GM06990 (cell line): ENCODE measurements at regions not wholly inside any gene's neighbourhood (a gene's known extent, or its start where the extent isn't known, plus 50 kb on each side); places are given as distances from the start of the nearest gene placed in this dataset.

Experiments used
- DNase-seq: peaks from one replicate; pipeline ENCODE4 v3.0.0-alpha.2; 2011; ENCODE audit not compliant: insufficient read length; ENCODE audit errors: extremely low read depth
- H3K27me3 ChIP-seq: replicated peaks from 2 replicates; pipeline ENCODE4 v1.6.0; 2011; ENCODE audit warnings: low read length; ENCODE audit not compliant: control insufficient read depth, insufficient read depth
- H3K36me3 ChIP-seq: 2 replicates; pipeline ENCODE4 v1.5.1; 2011; ENCODE audit warnings: low read length; ENCODE audit not compliant: control insufficient read depth, insufficient read depth
- H3K4me3 ChIP-seq: replicated peaks from 2 replicates; pipeline ENCODE4 v1.5.1; 2011; ENCODE audit warnings: low read depth, mild to moderate bottlenecking, control low read depth, low read length
- CTCF ChIP-seq: IDR thresholded peaks from 2 replicates; pipeline ENCODE4 v1.5.1; 2011; ENCODE audit warnings: low read length, control low read depth, mild to moderate bottlenecking, inconsistent platforms; ENCODE audit not compliant: insufficient read depth, poor library complexity, severe bottlenecking

- no peak for DNase-seq
- no peak for TF ChIP-seq CTCF
- Histone ChIP-seq H3K27me3 (no peaks in the 10 kb centered on the region), H3K36me3 (no peaks in the 10 kb centered on the region), H3K4me3 (no peak overlapping the region)
Observed at GRCh38 chr4:110683601-110684000, 60.7 kb upstream of the PITX2 start.

GRCh38 chr4:110702326-110702725 lies 79.4 kb upstream of the PITX2 start:
- no peak for TF ChIP-seq CTCF
- H3K36me3 ChIP-seq, result no peaks in the 10 kb centered on the region
- H3K27me3 ChIP-seq, result no peaks in the 10 kb centered on the region
- no peak for DNase-seq
- no peak overlapping the region for H3K4me3 ChIP-seq

GRCh38 chr4:110704748-110705439 lies 82.0 kb upstream of the PITX2 start:
- DNase-seq, result peak; percentile 13
- H3K4me3 ChIP-seq, result no peak overlapping the region
- H3K36me3 ChIP-seq, result no peaks in the 10 kb centered on the region
- H3K27me3 ChIP-seq, result no peaks in the 10 kb centered on the region
- TF ChIP-seq CTCF, result no peak

- no peak overlapping the region for H3K4me3 ChIP-seq
Observed at GRCh38 chr4:110705440-110705782, 82.5 kb upstream of the PITX2 start.

GRCh38 chr4:110710070-110710469 lies 87.2 kb upstream of the PITX2 start:
- no peak for TF ChIP-seq CTCF
- no peaks in the 10 kb centered on the region for H3K27me3 ChIP-seq
- no peak for DNase-seq
- no peaks in the 10 kb centered on the region for H3K36me3 ChIP-seq
- no peak overlapping the region for H3K4me3 ChIP-seq

More at GRCh38 chr4:110705440-110705782, 82.5 kb upstream of the PITX2 start:
- DNase-seq, result no peak
- H3K27me3 ChIP-seq, result no peaks in the 10 kb centered on the region
- no peaks in the 10 kb centered on the region for H3K36me3 ChIP-seq
- TF ChIP-seq CTCF, result no peak

GRCh38 chr4:110712486-110712885 lies 89.6 kb upstream of the PITX2 start:
- TF ChIP-seq CTCF, result no peak
- no peaks in the 10 kb centered on the region for H3K27me3 ChIP-seq
- DNase-seq, result no peak
- H3K4me3 ChIP-seq, result no peak overlapping the region
- H3K36me3 ChIP-seq, result no peaks in the 10 kb centered on the region
